B cell (primary cell): ENCODE measurements at regions not wholly inside any gene's neighbourhood (a gene's known extent, or its start where the extent isn't known, plus 50 kb on each side); places are given as distances from the start of the nearest gene placed in this dataset.

Experiments
- ATAC-seq: fragments of 200-7000 bp; cut with Tn5 transposase; one replicate; pipeline ENCODE4 v1.10.0; 2021; ENCODE audit warnings: low read depth, mild to moderate bottlenecking, moderate number of reproducible peaks, moderate library complexity
- CTCF ChIA-PET: fragments of 350-600 bp; sonication (Branson Sonifier 250); formaldehyde crosslinking; loops from one replicate; lab custom pipeline; 2021; ENCODE audit warnings: antibody characterized with exemption, inconsistent platforms; lab: Charles Lee
- POLR2A ChIA-PET: fragments of 350-600 bp; sonication (Branson Sonifier 250); formaldehyde crosslinking; loops from one replicate; lab custom pipeline; 2021; ENCODE audit warnings: antibody characterized with exemption; lab: Charles Lee
- DNase-seq: peaks from one replicate; pipeline ENCODE4 v3.0.0; 2013
- H2AFZ ChIP-seq: 2 replicates; pipeline ENCODE4 v1.6.1; 2012; ENCODE audit warnings: mild to moderate bottlenecking, low read depth, low read length; ENCODE audit not compliant: insufficient read depth, poor library complexity, severe bottlenecking
- H3K27ac ChIP-seq, 2 donors: 1 replicate in 1 of 2; 2 replicates in 1 of 2; pipeline ENCODE4 v1.5.1; 2012 to 2013; ENCODE audit warnings: low read length in 2 of 2, mild to moderate bottlenecking in 2 of 2, moderate library complexity in 1 of 2
- H3K27me3 ChIP-seq, 4 experiments: fragments of 200-600 bp in 1 of 4; sonication (generic) in 1 of 4; replicated peaks in 1 of 4; 1 replicate in 2 of 4; 2 replicates in 2 of 4; pipeline versions ENCODE4 v1.6.1 to v1.7.0; 2013 to 2016; ENCODE audit warnings: low read length in 3 of 4, mild to moderate bottlenecking in 2 of 4, mixed read lengths in 1 of 4, moderate library complexity in 1 of 4; ENCODE audit not compliant: insufficient read depth in 4 of 4, control insufficient read depth in 3 of 4; ENCODE audit errors: control extremely low read depth in 1 of 4
- H3K36me3 ChIP-seq, 2 experiments: replicated peaks in 1 of 2; 1 replicate in 1 of 2; 2 replicates in 1 of 2; pipeline versions ENCODE4 v1.6.1 to v1.7.1; 2013; ENCODE audit warnings: low read length in 1 of 2; ENCODE audit not compliant: insufficient read depth in 2 of 2, control insufficient read depth in 1 of 2; ENCODE audit errors: control extremely low read depth in 1 of 2, extremely low read depth in 1 of 2
- H3K4me1 ChIP-seq, 2 donors: fragments of 200-600 bp in 1 of 2; sonication (generic) in 1 of 2; 1 replicate in 1 of 2; 2 replicates in 1 of 2; pipeline versions ENCODE4 v1.5.1 to v1.6.1; 2013 to 2017; ENCODE audit warnings: low read length in 2 of 2; ENCODE audit not compliant: control insufficient read depth in 2 of 2, insufficient read depth in 2 of 2
- H3K4me2 ChIP-seq: replicated peaks from 2 replicates; pipeline ENCODE3; 2012; ENCODE audit warnings: mild to moderate bottlenecking, low read depth, low read length; ENCODE audit not compliant: poor library complexity, severe bottlenecking
- H3K4me3 ChIP-seq, 5 experiments: fragments of 200-600 bp in 1 of 5; sonication (generic) in 1 of 5; 1 replicate in 3 of 5; 2 replicates in 2 of 5; pipeline versions ENCODE4 v1.5.1 to v1.7.0; 2011 to 2016; ENCODE audit warnings: low read length in 4 of 5, mild to moderate bottlenecking in 4 of 5, low read depth in 2 of 5, control low read depth in 1 of 5, moderate library complexity in 1 of 5; ENCODE audit not compliant: insufficient read depth in 1 of 5; ENCODE audit errors: control extremely low read depth in 1 of 5, extremely low read depth in 1 of 5
- H3K79me2 ChIP-seq: fragments of 200-600 bp; sonication (generic); one replicate; pipeline ENCODE4 v1.6.0; 2016; ENCODE audit warnings: low read length; ENCODE audit not compliant: control insufficient read depth, insufficient read depth
- H3K9ac ChIP-seq: fragments of 200-600 bp; sonication (generic); 2 replicates; pipeline ENCODE4 v1.6.1; 2017; ENCODE audit warnings: mild to moderate bottlenecking, low read length, moderate library complexity
- H3K9me3 ChIP-seq, 3 donors: one replicate each; pipeline versions ENCODE4 v1.6.1 to v1.7.1; 2013; ENCODE audit warnings: low read length in 2 of 3; ENCODE audit not compliant: control insufficient read depth in 2 of 3, insufficient read depth in 1 of 3; ENCODE audit errors: control extremely low read depth in 1 of 3
- H4K20me1 ChIP-seq: 2 replicates; pipeline ENCODE4 v1.6.0; 2012; ENCODE audit warnings: mild to moderate bottlenecking, low read length; ENCODE audit not compliant: insufficient read depth, control insufficient read depth, poor library complexity, severe bottlenecking
- H3K27ac Mint-ChIP-seq: one replicate; pipeline ENCODE4 v1.8.0; 2021; ENCODE audit warnings: mixed read lengths
- H3K27me3 Mint-ChIP-seq: one replicate; pipeline ENCODE4 v1.8.0; 2021; ENCODE audit warnings: mixed read lengths
- H3K4me1 Mint-ChIP-seq: one replicate; pipeline ENCODE4 v1.8.0; 2021; ENCODE audit warnings: mixed read lengths
- H3K4me3 Mint-ChIP-seq: one replicate; pipeline ENCODE4 v1.8.0; 2021; ENCODE audit warnings: mixed read lengths
- H3K9me3 Mint-ChIP-seq: one replicate; pipeline ENCODE4 v1.8.0; 2022; ENCODE audit warnings: mixed read lengths; ENCODE audit not compliant: insufficient read depth
- EZH2 ChIP-seq: IDR thresholded peaks from 2 replicates; pipeline ENCODE4 v1.6.1; 2012; ENCODE audit warnings: borderline replicate concordance, low read depth, mild to moderate bottlenecking, moderate library complexity, low read length; ENCODE audit not compliant: insufficient read depth, poor library complexity, severe bottlenecking
- WGBS: methylation state at CpG from one replicate; pipeline ENCODE4 v1.1.5; 2013; ENCODE audit warnings: missing lambda C conversion rate; ENCODE audit not compliant: insufficient coverage; 5-methylcytosine and 5-hydroxymethylcytosine counted together
- intact Hi-C: fragments of 100-400 bp; cut with micrococcal nuclease; formaldehyde crosslinking; loops from one replicate; pipeline ENCODE4 v1.10.0; 2022
- TF ChIP-seq, protein P1 (sequence below): fragments of 200-600 bp; IDR thresholded peaks from one replicate; pipeline ENCODE4 v1.8.0; 2022; ENCODE audit warnings: antibody characterized with exemption, mild to moderate bottlenecking

- CTCF ChIA-PET, result no interaction called here
- H3K4me1 Mint-ChIP-seq, result no peaks in the 10 kb centered on the region
- Histone ChIP-seq H3K4me3 (no peak overlapping the region), H3K9me3 (no peaks in the 10 kb centered on the region), H2AFZ (no peak overlapping the region), H3K4me2 (no peak overlapping the region), H3K79me2 (no peaks in the 10 kb centered on the region), H3K9ac (no peak overlapping the region), H3K4me1 (no peaks in the 10 kb centered on the region), H3K27ac (no peak overlapping the region), H3K36me3 (no peaks in the 10 kb centered on the region), H4K20me1 (no peaks in the 10 kb centered on the region), H3K27me3 (no peaks in the 10 kb centered on the region)
- TF ChIP-seq, protein P1, sequence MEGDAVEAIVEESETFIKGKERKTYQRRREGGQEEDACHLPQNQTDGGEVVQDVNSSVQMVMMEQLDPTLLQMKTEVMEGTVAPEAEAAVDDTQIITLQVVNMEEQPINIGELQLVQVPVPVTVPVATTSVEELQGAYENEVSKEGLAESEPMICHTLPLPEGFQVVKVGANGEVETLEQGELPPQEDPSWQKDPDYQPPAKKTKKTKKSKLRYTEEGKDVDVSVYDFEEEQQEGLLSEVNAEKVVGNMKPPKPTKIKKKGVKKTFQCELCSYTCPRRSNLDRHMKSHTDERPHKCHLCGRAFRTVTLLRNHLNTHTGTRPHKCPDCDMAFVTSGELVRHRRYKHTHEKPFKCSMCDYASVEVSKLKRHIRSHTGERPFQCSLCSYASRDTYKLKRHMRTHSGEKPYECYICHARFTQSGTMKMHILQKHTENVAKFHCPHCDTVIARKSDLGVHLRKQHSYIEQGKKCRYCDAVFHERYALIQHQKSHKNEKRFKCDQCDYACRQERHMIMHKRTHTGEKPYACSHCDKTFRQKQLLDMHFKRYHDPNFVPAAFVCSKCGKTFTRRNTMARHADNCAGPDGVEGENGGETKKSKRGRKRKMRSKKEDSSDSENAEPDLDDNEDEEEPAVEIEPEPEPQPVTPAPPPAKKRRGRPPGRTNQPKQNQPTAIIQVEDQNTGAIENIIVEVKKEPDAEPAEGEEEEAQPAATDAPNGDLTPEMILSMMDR, result no peak
- no peak for TF ChIP-seq EZH2
- H3K9me3 Mint-ChIP-seq, result no peaks in the 10 kb centered on the region
- no peaks in the 10 kb centered on the region for H3K27me3 Mint-ChIP-seq
- intact Hi-C loops, result no loop called here
- no peak for ATAC-seq
- H3K27ac Mint-ChIP-seq, result no peak overlapping the region
- DNase-seq, result no peak
- no peak overlapping the region for H3K4me3 Mint-ChIP-seq
- no CpG with 5 or more reads among the region's 2 CpGs for WGBS
- POLR2A ChIA-PET, result no interaction called here
Measured at GRCh38 chr6:48188158-48188557, 77.2 kb upstream of the PTCHD4 start.

DNA sequence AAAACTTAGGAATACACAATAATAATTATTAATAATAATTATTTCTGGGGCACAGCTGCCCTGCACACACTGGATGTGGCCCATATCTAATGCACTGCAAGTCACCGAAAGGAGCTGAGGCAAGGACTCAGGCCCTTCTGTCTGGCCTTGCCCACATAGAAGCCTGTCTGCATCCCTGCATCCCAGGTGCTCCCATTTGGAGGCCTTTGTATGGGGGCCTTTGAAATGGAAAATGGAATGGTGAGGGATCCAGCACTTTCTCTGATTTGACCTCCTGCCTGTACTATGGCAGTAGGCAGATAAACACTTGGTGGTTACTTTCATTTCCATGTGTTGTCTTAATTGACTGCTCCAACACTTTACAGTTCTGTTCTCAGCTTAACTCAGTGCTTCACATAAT, 75.7 kb upstream of the PTCHD4 start:
- no peak overlapping the region for H3K9ac ChIP-seq
- intact Hi-C loops, result no loop called here
- ATAC-seq (no peak), DNase-seq (no peak)
- no peaks in the 10 kb centered on the region for H3K9me3 Mint-ChIP-seq
- no peak overlapping the region for H3K4me2 ChIP-seq
- WGBS, result 88% methylated on average over 1 of the region's 1 CpG
- H3K4me1 Mint-ChIP-seq, result no peaks in the 10 kb centered on the region
- no peaks in the 10 kb centered on the region for H4K20me1 ChIP-seq
- H3K4me1 ChIP-seq, result no peaks in the 10 kb centered on the region
- no peaks in the 10 kb centered on the region for H3K79me2 ChIP-seq
- H3K9me3 ChIP-seq, result no peaks in the 10 kb centered on the region
- H3K27me3 Mint-ChIP-seq, result no peaks in the 10 kb centered on the region
- POLR2A ChIA-PET, result no interaction called here
- no peaks in the 10 kb centered on the region for H3K36me3 ChIP-seq
- CTCF ChIA-PET, result no interaction called here
- no peak overlapping the region for H3K4me3 Mint-ChIP-seq
- TF ChIP-seq, protein P1, result no peak
- no peak for TF ChIP-seq EZH2
- H3K27ac Mint-ChIP-seq, result no peak overlapping the region
- no peak overlapping the region for H2AFZ ChIP-seq
- no peaks in the 10 kb centered on the region for H3K27me3 ChIP-seq
- H3K27ac ChIP-seq, result no peak overlapping the region
- no peak overlapping the region for H3K4me3 ChIP-seq
